ENCODE measurements at regions not wholly inside any gene's neighbourhood (a gene's known extent, or its start where the extent isn't known, plus 50 kb on each side); places are given as distances from the start of the nearest gene placed in this dataset.

- no peak overlapping the region for H3K4me3 ChIP-seq (ENCODE audit: low read depth, low read length)
- DNase-seq (ENCODE audit: low read depth): no peak
- TF ChIP-seq CTCF (IDR thresholded peaks at IDR 0.05; ENCODE audit: control insufficient read depth, extremely low read depth, insufficient read depth): no peak
These were observed 308.9 kb downstream of the DHX35 start for GRCh38 chr20:39270837-39271604.

GRCh38 chr20:39269493-39270217 is 307.5 kb downstream of the DHX35 start:
- no peak for DNase-seq (ENCODE audit: low read depth)
- no peak overlapping the region for H3K4me3 ChIP-seq (ENCODE audit: low read depth, low read length)
- no peak for TF ChIP-seq CTCF (IDR thresholded peaks at IDR 0.05; ENCODE audit: control insufficient read depth, extremely low read depth, insufficient read depth)

GRCh38 chr20:39268981-39269461 is 306.9 kb downstream of the DHX35 start:
- DNase-seq (ENCODE audit: low read depth): no peak

GRCh38 chr20:39268491-39268951 is 306.4 kb downstream of the DHX35 start:
- no peak for TF ChIP-seq CTCF (IDR thresholded peaks at IDR 0.05; ENCODE audit: control insufficient read depth, extremely low read depth, insufficient read depth)
- H3K4me3 ChIP-seq (ENCODE audit: low read depth, low read length): no peak overlapping the region
- DNase-seq (ENCODE audit: low read depth): no peak

More at GRCh38 chr20:39268981-39269461, 306.9 kb downstream of the DHX35 start:
- TF ChIP-seq CTCF (IDR thresholded peaks at IDR 0.05; ENCODE audit: control insufficient read depth, extremely low read depth, insufficient read depth): peak; percentile 95
- no peak overlapping the region for H3K4me3 ChIP-seq (ENCODE audit: low read depth, low read length)

GRCh38 chr20:39266989-39267388 is 304.8 kb downstream of the DHX35 start:
- no peak for TF ChIP-seq CTCF (IDR thresholded peaks at IDR 0.05; ENCODE audit: control insufficient read depth, extremely low read depth, insufficient read depth)
- DNase-seq (ENCODE audit: low read depth): no peak
- H3K4me3 ChIP-seq (ENCODE audit: low read depth, low read length): no peak overlapping the region

- no peak overlapping the region for H3K4me3 ChIP-seq (ENCODE audit: low read depth, low read length)
- peak; percentile 17 for DNase-seq (ENCODE audit: low read depth)
- peak; percentile 92 for TF ChIP-seq CTCF (IDR thresholded peaks at IDR 0.05; ENCODE audit: control insufficient read depth, extremely low read depth, insufficient read depth)
These were observed 302.5 kb downstream of the DHX35 start for GRCh38 chr20:39264506-39265172.
